IPS-18c (cell line): ENCODE measurements at regions not wholly inside any gene's neighbourhood (a gene's known extent, or its start where the extent isn't known, plus 50 kb on each side); places are given as distances from the start of the nearest gene placed in this dataset.

Experiments used
- H3K4me3 ChIP-seq: 2 replicates; pipeline ENCODE4 v1.7.0; 2013; ENCODE audit warnings: low read depth, mild to moderate bottlenecking, low read length, moderate library complexity; ENCODE audit not compliant: insufficient read depth
- H3K9me3 ChIP-seq: one replicate; pipeline ENCODE4 v1.6.1; 2013; ENCODE audit warnings: mild to moderate bottlenecking, low read length, moderate library complexity; ENCODE audit not compliant: control insufficient read depth, insufficient read depth

GRCh38 chr2:43171789-43172188 is 54.6 kb downstream of the ZFP36L2 start:
- Histone ChIP-seq H3K4me3 (no peak overlapping the region), H3K9me3 (peaks cover 25% of the 10 kb centered on the region)

GRCh38 chr2:43170405-43171105 is 55.9 kb downstream of the ZFP36L2 start:
- Histone ChIP-seq H3K9me3 (peaks cover 13% of the 10 kb centered on the region), H3K4me3 (no peak overlapping the region)

- Histone ChIP-seq H3K9me3 (peaks cover 9% of the 10 kb centered on the region), H3K4me3 (no peak overlapping the region)
These were observed 56.4 kb downstream of the ZFP36L2 start for GRCh38 chr2:43169987-43170386.

- H3K4me3 ChIP-seq = no peak overlapping the region
- peaks cover 3% of the 10 kb centered on the region for H3K9me3 ChIP-seq
These were observed 57.1 kb downstream of the ZFP36L2 start for GRCh38 chr2:43169099-43169945.

GRCh38 chr2:43168016-43168369 is 58.4 kb downstream of the ZFP36L2 start:
- Histone ChIP-seq H3K9me3 (no peaks in the 10 kb centered on the region), H3K4me3 (no peak overlapping the region)

- Histone ChIP-seq H3K4me3 (no peak overlapping the region), H3K9me3 (no peaks in the 10 kb centered on the region)
These were observed 60.9 kb downstream of the ZFP36L2 start for GRCh38 chr2:43165378-43166069.

GRCh38 chr2:43164686-43165085 is 61.7 kb downstream of the ZFP36L2 start:
- Histone ChIP-seq H3K4me3 (no peak overlapping the region), H3K9me3 (no peaks in the 10 kb centered on the region)

GRCh38 chr2:43163584-43164270 is 62.7 kb downstream of the ZFP36L2 start:
- no peak overlapping the region for H3K4me3 ChIP-seq
- no peaks in the 10 kb centered on the region for H3K9me3 ChIP-seq

GRCh38 chr2:43162511-43162776 is 64.0 kb downstream of the ZFP36L2 start:
- Histone ChIP-seq H3K9me3 (no peaks in the 10 kb centered on the region), H3K4me3 (no peak overlapping the region)

GRCh38 chr2:43161650-43162510 is 64.5 kb downstream of the ZFP36L2 start:
- no peak overlapping the region for H3K4me3 ChIP-seq

GRCh38 chr2:43160778-43161177 is 65.6 kb downstream of the ZFP36L2 start:
- Histone ChIP-seq H3K4me3 (no peak overlapping the region), H3K9me3 (no peaks in the 10 kb centered on the region)

More at GRCh38 chr2:43161650-43162510, 64.5 kb downstream of the ZFP36L2 start:
- H3K9me3 ChIP-seq = no peaks in the 10 kb centered on the region

- Histone ChIP-seq H3K4me3 (no peak overlapping the region), H3K9me3 (no peaks in the 10 kb centered on the region)
These were observed 66.6 kb downstream of the ZFP36L2 start for GRCh38 chr2:43159797-43160196.

- Histone ChIP-seq H3K9me3 (no peaks in the 10 kb centered on the region), H3K4me3 (no peak overlapping the region)
These were observed 68.0 kb downstream of the ZFP36L2 start for GRCh38 chr2:43158259-43158880.

- no peak overlapping the region for H3K4me3 ChIP-seq
- H3K9me3 ChIP-seq = no peaks in the 10 kb centered on the region
These were observed 68.7 kb downstream of the ZFP36L2 start for GRCh38 chr2:43157506-43158246.

GRCh38 chr2:43155851-43156411 is 70.5 kb downstream of the ZFP36L2 start:
- H3K9me3 ChIP-seq = no peaks in the 10 kb centered on the region
- H3K4me3 ChIP-seq = no peak overlapping the region

GRCh38 chr2:43154685-43155084 is 71.7 kb downstream of the ZFP36L2 start:
- Histone ChIP-seq H3K9me3 (no peaks in the 10 kb centered on the region), H3K4me3 (no peak overlapping the region)
